ENCODE measurements at regions not wholly inside any gene's neighbourhood (a gene's known extent, or its start where the extent isn't known, plus 50 kb on each side); places are given as distances from the start of the nearest gene placed in this dataset.
"Not testable (repeated sequence)": the region's sequence is repeated elsewhere in the genome, so short reads cannot be mapped to it uniquely, and the experiment has no call there.

- CTCF ChIA-PET = no interaction called here
Observed at GRCh38 chr16:58850019-58850677, 116.0 kb upstream of the GOT2 start.

GRCh38 chr16:58848662-58849002 is 114.5 kb upstream of the GOT2 start:
- ChIA-PET POLR2A (ENCODE audit: unreplicated experiment) (no interaction called here), CTCF (no interaction called here)
- Histone ChIP-seq H2AFZ (no peak overlapping the region), H3K79me2 (ENCODE audit: low read depth) (no peaks in the 10 kb centered on the region), H4K20me1 (ENCODE audit: insufficient read depth) (no peaks in the 10 kb centered on the region), H3K36me3 (ENCODE audit: low read depth) (no peaks in the 10 kb centered on the region), H3K27me3 (ENCODE audit: insufficient read depth, low read depth) (peaks cover 15% of the 10 kb centered on the region), H3K9me2 (ENCODE audit: insufficient read depth) (no peaks in the 10 kb centered on the region), H3F3A (ENCODE audit: insufficient read depth, low read depth) (no peaks in the 10 kb centered on the region), H3K4me3 (no peak overlapping the region), H3K4me2 (no peak overlapping the region), H3K27ac (no peak overlapping the region), H3K4me1 (replicated peaks; ENCODE audit: insufficient read depth) (no peaks in the 10 kb centered on the region), H3K9me3 (ENCODE audit: insufficient read depth, low read depth) (no peaks in the 10 kb centered on the region)
- DNase-seq = no peak
- no TSS peak for BruUV-seq (replicated peaks)
- TF ChIP-seq CTCF (conservative IDR thresholded peaks at IDR 0.05) = no peak
- no peak for TF ChIP-seq EZH2 (IDR thresholded peaks at IDR 0.05; ENCODE audit: low read depth)
- intact Hi-C loops (cut with micrococcal nuclease; ENCODE audit: unreplicated experiment) = no loop called here

More at GRCh38 chr16:58850019-58850677, 116.0 kb upstream of the GOT2 start:
- H3K9me2 ChIP-seq (ENCODE audit: insufficient read depth) = no peaks in the 10 kb centered on the region
- intact Hi-C loops (cut with micrococcal nuclease; ENCODE audit: unreplicated experiment) = no loop called here
- H3K9me3 ChIP-seq (ENCODE audit: insufficient read depth, low read depth) = no peaks in the 10 kb centered on the region
- H3K36me3 ChIP-seq (ENCODE audit: low read depth) = no peaks in the 10 kb centered on the region
- no peak overlapping the region for H3K27ac ChIP-seq
- H3F3A ChIP-seq (ENCODE audit: insufficient read depth, low read depth) = no peaks in the 10 kb centered on the region
- H3K4me3 ChIP-seq = no peak overlapping the region
- H2AFZ ChIP-seq = no peak overlapping the region
- BruUV-seq (replicated peaks) = no TSS peak
- H3K4me1 ChIP-seq (replicated peaks; ENCODE audit: insufficient read depth) = no peaks in the 10 kb centered on the region
- DNase-seq = no peak
- no peak for TF ChIP-seq EZH2 (IDR thresholded peaks at IDR 0.05; ENCODE audit: low read depth)
- TF ChIP-seq CTCF (conservative IDR thresholded peaks at IDR 0.05) = no peak
- no peaks in the 10 kb centered on the region for H4K20me1 ChIP-seq (ENCODE audit: insufficient read depth)
- no peaks in the 10 kb centered on the region for H3K79me2 ChIP-seq (ENCODE audit: low read depth)
- H3K27me3 ChIP-seq (ENCODE audit: insufficient read depth, low read depth) = peaks cover 28% of the 10 kb centered on the region
- H3K4me2 ChIP-seq = no peak overlapping the region
- POLR2A ChIA-PET (ENCODE audit: unreplicated experiment) = no interaction called here

- ChIA-PET CTCF (no interaction called here), POLR2A (ENCODE audit: unreplicated experiment) (no interaction called here)
- no peaks in the 10 kb centered on the region for H3K4me1 ChIP-seq (replicated peaks; ENCODE audit: insufficient read depth)
- no peak for DNase-seq
- intact Hi-C loops (cut with micrococcal nuclease; ENCODE audit: unreplicated experiment) = no loop called here
- H3K36me3 ChIP-seq (ENCODE audit: low read depth) = no peaks in the 10 kb centered on the region
- H4K20me1 ChIP-seq (ENCODE audit: insufficient read depth) = no peaks in the 10 kb centered on the region
- H3K79me2 ChIP-seq (ENCODE audit: low read depth) = no peaks in the 10 kb centered on the region
- no peaks in the 10 kb centered on the region for H3K9me3 ChIP-seq (ENCODE audit: insufficient read depth, low read depth)
- no peak overlapping the region for H2AFZ ChIP-seq
- H3K4me2 ChIP-seq = no peak overlapping the region
- no peak overlapping the region for H3K4me3 ChIP-seq
- peaks cover 10% of the 10 kb centered on the region for H3K27me3 ChIP-seq (ENCODE audit: insufficient read depth, low read depth)
- H3K9me2 ChIP-seq (ENCODE audit: insufficient read depth) = no peaks in the 10 kb centered on the region
- TF ChIP-seq CTCF (conservative IDR thresholded peaks at IDR 0.05) (no peak), EZH2 (IDR thresholded peaks at IDR 0.05; ENCODE audit: low read depth) (no peak)
- no peaks in the 10 kb centered on the region for H3F3A ChIP-seq (ENCODE audit: insufficient read depth, low read depth)
- H3K27ac ChIP-seq = no peak overlapping the region
- BruUV-seq (replicated peaks) = no TSS peak
Observed at GRCh38 chr16:58847902-58848661, 114.0 kb upstream of the GOT2 start.

GRCh38 chr16:58846226-58846625 is 112.1 kb upstream of the GOT2 start:
- H3K79me2 ChIP-seq (ENCODE audit: low read depth); H3K27me3 ChIP-seq (ENCODE audit: insufficient read depth, low read depth); DNase-seq; H2AFZ ChIP-seq; POLR2A ChIA-PET (ENCODE audit: unreplicated experiment); H3K9me2 ChIP-seq (ENCODE audit: insufficient read depth); CTCF ChIA-PET; H3K36me3 ChIP-seq (ENCODE audit: low read depth); H4K20me1 ChIP-seq (ENCODE audit: insufficient read depth); H3K4me2 ChIP-seq; H3K27ac ChIP-seq; H3F3A ChIP-seq (ENCODE audit: insufficient read depth, low read depth); intact Hi-C loops (cut with micrococcal nuclease; ENCODE audit: unreplicated experiment); H3K4me1 ChIP-seq (replicated peaks; ENCODE audit: insufficient read depth); BruUV-seq (replicated peaks); H3K9me3 ChIP-seq (ENCODE audit: insufficient read depth, low read depth); H3K4me3 ChIP-seq: not testable (repeated sequence)

Data from PC-9 (cell line).